Bronchial epithelial cell (primary cell): ENCODE measurements at regions not wholly inside any gene's neighbourhood (a gene's known extent, or its start where the extent isn't known, plus 50 kb on each side); places are given as distances from the start of the nearest gene placed in this dataset.
"Not testable (repeated sequence)": the region's sequence is repeated elsewhere in the genome, so short reads cannot be mapped to it uniquely, and the experiment has no call there.

Source experiments
- DNase-seq: peaks from one replicate; pipeline ENCODE4 v3.0.0-alpha.2; 2010; ENCODE audit warnings: low read depth
- FAIRE-seq: peaks from 2 replicates; lab custom pipeline; 2011; peaks lifted over from hg19 to GRCh38; lab: Jason Lieb, UNC
- H3K27me3 ChIP-seq: 2 replicates; pipeline ENCODE4 v1.5.1; 2011; ENCODE audit warnings: low read length; ENCODE audit not compliant: control insufficient read depth, insufficient read depth
- H3K36me3 ChIP-seq: 2 replicates; pipeline ENCODE4 v1.5.1; 2011; ENCODE audit warnings: low read length; ENCODE audit not compliant: control insufficient read depth, insufficient read depth
- H3K4me3 ChIP-seq: 2 replicates; pipeline ENCODE4 v1.5.1; 2011; ENCODE audit warnings: mild to moderate bottlenecking, low read depth, low read length, control low read depth
- CTCF ChIP-seq: IDR thresholded peaks from 2 replicates; pipeline ENCODE4 v1.5.1; 2011; ENCODE audit warnings: mild to moderate bottlenecking, moderate library complexity, low read length, control low read depth, inconsistent platforms; ENCODE audit not compliant: insufficient read depth, severe bottlenecking

- H3K36me3 ChIP-seq = no peaks in the 10 kb centered on the region
- DNase-seq (no peak), FAIRE-seq (no peak)
- no peak overlapping the region for H3K4me3 ChIP-seq
- no peaks in the 10 kb centered on the region for H3K27me3 ChIP-seq
- no peak for TF ChIP-seq CTCF
Measured at GRCh38 chrX:115392031-115392430, 102.5 kb downstream of the LUZP4 start.

GRCh38 chrX:115392871-115393270 lies 103.4 kb downstream of the LUZP4 start:
- Histone ChIP-seq H3K4me3 (no peak overlapping the region), H3K27me3 (no peaks in the 10 kb centered on the region), H3K36me3 (no peaks in the 10 kb centered on the region)
- DNase-seq (no peak), FAIRE-seq (no peak)
- no peak for TF ChIP-seq CTCF

GRCh38 chrX:115393271-115393670 lies 103.8 kb downstream of the LUZP4 start:
- peak; percentile 95 for DNase-seq
- no peaks in the 10 kb centered on the region for H3K36me3 ChIP-seq
- H3K27me3 ChIP-seq = no peaks in the 10 kb centered on the region
- no peak overlapping the region for H3K4me3 ChIP-seq
- FAIRE-seq = peak; percentile 60
- no peak for TF ChIP-seq CTCF

GRCh38 chrX:115394806-115395205 lies 105.3 kb downstream of the LUZP4 start:
- H3K27me3 ChIP-seq, H3K36me3 ChIP-seq, H3K4me3 ChIP-seq, FAIRE-seq, DNase-seq: not testable (repeated sequence)

GRCh38 chrX:115399306-115399705 lies 109.8 kb downstream of the LUZP4 start:
- no peak for TF ChIP-seq CTCF
- Histone ChIP-seq H3K36me3 (no peaks in the 10 kb centered on the region), H3K4me3 (no peak overlapping the region), H3K27me3 (no peaks in the 10 kb centered on the region)
- no peak for DNase-seq
- peak; percentile 60 for FAIRE-seq

- no peaks in the 10 kb centered on the region for H3K36me3 ChIP-seq
- H3K4me3 ChIP-seq = no peak overlapping the region
- H3K27me3 ChIP-seq = no peaks in the 10 kb centered on the region
- peak; percentile 32 for FAIRE-seq
- TF ChIP-seq CTCF = no peak
- DNase-seq = no peak
Measured at GRCh38 chrX:115400960-115401359, 111.4 kb downstream of the LUZP4 start.
